ENCODE measurements at regions not wholly inside any gene's neighbourhood (a gene's known extent, or its start where the extent isn't known, plus 50 kb on each side); places are given as distances from the start of the nearest gene placed in this dataset.
"Not testable (repeated sequence)": the region's sequence is repeated elsewhere in the genome, so short reads cannot be mapped to it uniquely, and the experiment has no call there.

- DNase-seq; H3K27me3 Mint-ChIP-seq; H3K27me3 ChIP-seq (replicated peaks in 1 of 2; ENCODE audit: control insufficient read depth in 2 of 2, extremely low read depth in 1 of 2, insufficient read depth in 2 of 2, low read length in 1 of 2); H3K4me1 Mint-ChIP-seq; H3K27ac ChIP-seq (ENCODE audit: low read length); H3K9me3 Mint-ChIP-seq; ATAC-seq (replicated peaks in 1 of 4); H3K36me3 Mint-ChIP-seq; H3K9me3 ChIP-seq; H3K36me3 ChIP-seq (ENCODE audit: control insufficient read depth in 2 of 2, extremely low read depth in 1 of 2, insufficient read depth in 1 of 2, low read length in 1 of 2); H3K4me3 Mint-ChIP-seq; H3K27ac Mint-ChIP-seq; H3K4me3 ChIP-seq (ENCODE audit: control insufficient read depth in 1 of 2, extremely low read depth in 1 of 2, low read length in 1 of 2); CTCF ChIA-PET; POLR2A ChIA-PET; H3K4me1 ChIP-seq (ENCODE audit: control insufficient read depth in 1 of 2, extremely low read depth in 1 of 2, insufficient read depth in 2 of 2, low read length in 2 of 2): not testable (repeated sequence)
- no CpG with 5 or more reads among the region's 4 CpGs for WGBS (ENCODE audit: insufficient coverage)
These were observed 432.5 kb upstream of the SPATA31A3 start for GRCh38 chr9:67424881-67425280.

GRCh38 chr9:67423049-67423728, 430.8 kb upstream of the SPATA31A3 start:
- H3K4me3 Mint-ChIP-seq; H3K9me3 Mint-ChIP-seq; H3K9me3 ChIP-seq; DNase-seq; H3K4me1 ChIP-seq (ENCODE audit: control insufficient read depth in 1 of 2, extremely low read depth in 1 of 2, insufficient read depth in 2 of 2, low read length in 2 of 2); H3K36me3 Mint-ChIP-seq; H3K27me3 ChIP-seq (replicated peaks in 1 of 2; ENCODE audit: control insufficient read depth in 2 of 2, extremely low read depth in 1 of 2, insufficient read depth in 2 of 2, low read length in 1 of 2); H3K4me1 Mint-ChIP-seq; CTCF ChIA-PET; H3K4me3 ChIP-seq (ENCODE audit: control insufficient read depth in 1 of 2, extremely low read depth in 1 of 2, low read length in 1 of 2); H3K36me3 ChIP-seq (ENCODE audit: control insufficient read depth in 2 of 2, extremely low read depth in 1 of 2, insufficient read depth in 1 of 2, low read length in 1 of 2); H3K27me3 Mint-ChIP-seq; H3K27ac ChIP-seq (ENCODE audit: low read length); H3K27ac Mint-ChIP-seq; POLR2A ChIA-PET; ATAC-seq (replicated peaks in 1 of 4): not testable (repeated sequence)
- no CpG with 5 or more reads among the region's 9 CpGs for WGBS (ENCODE audit: insufficient coverage)

GRCh38 chr9:67418496-67419079, 426.2 kb upstream of the SPATA31A3 start:
- H3K4me3 Mint-ChIP-seq; ATAC-seq (replicated peaks in 1 of 4); H3K27me3 ChIP-seq (replicated peaks in 1 of 2; ENCODE audit: control insufficient read depth in 2 of 2, extremely low read depth in 1 of 2, insufficient read depth in 2 of 2, low read length in 1 of 2); H3K36me3 Mint-ChIP-seq; H3K36me3 ChIP-seq (ENCODE audit: control insufficient read depth in 2 of 2, extremely low read depth in 1 of 2, insufficient read depth in 1 of 2, low read length in 1 of 2); H3K9me3 Mint-ChIP-seq; H3K9me3 ChIP-seq; H3K27ac ChIP-seq (ENCODE audit: low read length); H3K27me3 Mint-ChIP-seq; DNase-seq; POLR2A ChIA-PET; H3K4me1 ChIP-seq (ENCODE audit: control insufficient read depth in 1 of 2, extremely low read depth in 1 of 2, insufficient read depth in 2 of 2, low read length in 2 of 2); H3K4me1 Mint-ChIP-seq; CTCF ChIA-PET; H3K4me3 ChIP-seq (ENCODE audit: control insufficient read depth in 1 of 2, extremely low read depth in 1 of 2, low read length in 1 of 2); H3K27ac Mint-ChIP-seq: not testable (repeated sequence)
- no CpG with 5 or more reads among the region's 4 CpGs for WGBS (ENCODE audit: insufficient coverage)

DNA sequence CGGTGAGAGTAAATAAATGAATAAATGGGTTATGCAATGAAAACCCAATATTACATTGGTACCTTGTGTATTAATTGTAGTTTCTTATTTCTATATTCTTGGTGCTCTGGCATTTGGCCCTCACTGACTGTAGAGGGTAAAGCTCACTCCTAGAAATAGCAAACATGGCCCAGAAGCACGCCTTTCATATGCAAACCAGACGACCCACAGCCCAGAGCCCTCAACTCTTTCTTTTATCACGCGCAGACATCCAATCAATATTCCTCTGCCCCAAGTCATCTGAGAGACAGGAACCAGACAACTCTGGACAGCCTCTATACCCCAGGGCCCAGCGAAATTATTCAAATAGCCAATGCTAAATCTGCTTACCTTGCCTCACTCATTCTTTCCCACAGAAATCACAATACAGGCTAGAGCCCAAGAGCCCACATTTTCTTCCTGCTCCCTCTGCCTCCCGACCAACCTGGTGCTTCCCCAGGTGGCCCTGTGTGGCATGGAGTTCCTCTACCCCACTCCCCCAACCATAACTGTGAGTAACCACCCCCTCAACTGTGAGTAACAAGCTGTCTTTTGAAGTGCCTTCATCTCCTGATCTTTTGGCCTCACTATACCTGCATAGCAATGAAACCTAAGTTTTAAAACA, 425.1 kb upstream of the SPATA31A3 start:
- CTCF ChIA-PET; ATAC-seq (replicated peaks in 1 of 4); DNase-seq; H3K4me3 Mint-ChIP-seq; POLR2A ChIA-PET; H3K27ac ChIP-seq (ENCODE audit: low read length); H3K27me3 Mint-ChIP-seq; H3K9me3 Mint-ChIP-seq; H3K4me3 ChIP-seq (ENCODE audit: control insufficient read depth in 1 of 2, extremely low read depth in 1 of 2, low read length in 1 of 2); H3K4me1 Mint-ChIP-seq; H3K36me3 ChIP-seq (ENCODE audit: control insufficient read depth in 2 of 2, extremely low read depth in 1 of 2, insufficient read depth in 1 of 2, low read length in 1 of 2); H3K36me3 Mint-ChIP-seq; H3K9me3 ChIP-seq; H3K27me3 ChIP-seq (replicated peaks in 1 of 2; ENCODE audit: control insufficient read depth in 2 of 2, extremely low read depth in 1 of 2, insufficient read depth in 2 of 2, low read length in 1 of 2); H3K4me1 ChIP-seq (ENCODE audit: control insufficient read depth in 1 of 2, extremely low read depth in 1 of 2, insufficient read depth in 2 of 2, low read length in 2 of 2); H3K27ac Mint-ChIP-seq: not testable (repeated sequence)
- WGBS (ENCODE audit: insufficient coverage): no CpG with 5 or more reads among the region's 7 CpGs

- H3K4me1 ChIP-seq (ENCODE audit: control insufficient read depth in 1 of 2, extremely low read depth in 1 of 2, insufficient read depth in 2 of 2, low read length in 2 of 2); H3K27ac Mint-ChIP-seq; H3K4me1 Mint-ChIP-seq; H3K4me3 Mint-ChIP-seq; POLR2A ChIA-PET; DNase-seq; CTCF ChIA-PET; H3K4me3 ChIP-seq (ENCODE audit: control insufficient read depth in 1 of 2, extremely low read depth in 1 of 2, low read length in 1 of 2); H3K9me3 Mint-ChIP-seq; H3K9me3 ChIP-seq; H3K27ac ChIP-seq (ENCODE audit: low read length); H3K27me3 Mint-ChIP-seq; H3K36me3 Mint-ChIP-seq; ATAC-seq (replicated peaks in 1 of 4); H3K36me3 ChIP-seq (ENCODE audit: control insufficient read depth in 2 of 2, extremely low read depth in 1 of 2, insufficient read depth in 1 of 2, low read length in 1 of 2); H3K27me3 ChIP-seq (replicated peaks in 1 of 2; ENCODE audit: control insufficient read depth in 2 of 2, extremely low read depth in 1 of 2, insufficient read depth in 2 of 2, low read length in 1 of 2): not testable (repeated sequence)
- WGBS (ENCODE audit: insufficient coverage): no CpG with 5 or more reads among the region's 6 CpGs
These were observed 424.3 kb upstream of the SPATA31A3 start for GRCh38 chr9:67416639-67417038.

GRCh38 chr9:67410606-67411220, 418.4 kb upstream of the SPATA31A3 start:
- CTCF ChIA-PET: not testable (repeated sequence)

More at GRCh38 chr9:67410606-67411220, 418.4 kb upstream of the SPATA31A3 start:
- WGBS (ENCODE audit: insufficient coverage): no CpG with 5 or more reads among the region's 7 CpGs
- H3K27me3 ChIP-seq (replicated peaks in 1 of 2; ENCODE audit: control insufficient read depth in 2 of 2, extremely low read depth in 1 of 2, insufficient read depth in 2 of 2, low read length in 1 of 2); DNase-seq; POLR2A ChIA-PET; H3K27ac Mint-ChIP-seq; H3K9me3 ChIP-seq; H3K4me3 Mint-ChIP-seq; H3K27ac ChIP-seq (ENCODE audit: low read length); H3K36me3 ChIP-seq (ENCODE audit: control insufficient read depth in 2 of 2, extremely low read depth in 1 of 2, insufficient read depth in 1 of 2, low read length in 1 of 2); H3K4me1 Mint-ChIP-seq; ATAC-seq (replicated peaks in 1 of 4); H3K36me3 Mint-ChIP-seq; H3K4me1 ChIP-seq (ENCODE audit: control insufficient read depth in 1 of 2, extremely low read depth in 1 of 2, insufficient read depth in 2 of 2, low read length in 2 of 2); H3K27me3 Mint-ChIP-seq; H3K4me3 ChIP-seq (ENCODE audit: control insufficient read depth in 1 of 2, extremely low read depth in 1 of 2, low read length in 1 of 2); H3K9me3 Mint-ChIP-seq: not testable (repeated sequence)
